ENCODE measurements at regions not wholly inside any gene's neighbourhood (a gene's known extent, or its start where the extent isn't known, plus 50 kb on each side); places are given as distances from the start of the nearest gene placed in this dataset.

GRCh38 chr15:37289109-37289765 is 188.9 kb upstream of the MEIS2 start:
- H3K27ac ChIP-seq, result no peak overlapping the region
- DNase-seq (ENCODE audit: low spot score), result no peak
- ChIA-PET POLR2A (ENCODE audit: low non-redundant PET) (no interaction called here), CTCF (no interaction called here)
- no peak for TF ChIP-seq CTCF (conservative IDR thresholded peaks at IDR 0.05; ENCODE audit: low read depth)

GRCh38 chr15:37291920-37292319 is 191.6 kb upstream of the MEIS2 start:
- no peak overlapping the region for H3K27ac ChIP-seq
- no peak for DNase-seq (ENCODE audit: low spot score)
- ChIA-PET POLR2A (ENCODE audit: low non-redundant PET) (no interaction called here), CTCF (no interaction called here)
- no peak for TF ChIP-seq CTCF (conservative IDR thresholded peaks at IDR 0.05; ENCODE audit: low read depth)

- DNase-seq (ENCODE audit: low spot score), result no peak
- POLR2A ChIA-PET (ENCODE audit: low non-redundant PET), result no interaction called here
- CTCF ChIA-PET, result no interaction called here
- no peak for TF ChIP-seq CTCF (conservative IDR thresholded peaks at IDR 0.05; ENCODE audit: low read depth)
- H3K27ac ChIP-seq, result no peak overlapping the region
These were observed 197.9 kb upstream of the MEIS2 start for GRCh38 chr15:37298271-37298670.

DNA sequence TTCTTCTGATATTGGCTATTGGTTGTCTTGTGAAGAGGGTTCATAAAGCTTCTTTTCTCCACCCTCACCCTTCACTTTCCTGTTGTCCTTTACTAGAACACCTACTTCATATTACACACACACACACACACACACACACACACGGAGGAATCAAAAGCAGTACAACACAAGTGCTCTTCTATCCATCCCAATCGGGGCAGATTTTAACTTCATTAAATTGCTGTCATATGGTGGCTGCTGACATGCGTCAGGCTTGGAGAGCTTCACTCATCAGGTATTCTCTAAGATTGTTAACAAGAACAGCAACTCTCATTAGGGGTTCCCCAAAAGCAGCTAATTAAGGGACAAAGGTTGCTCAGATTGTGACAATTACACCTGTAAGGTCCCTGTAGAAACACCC is 239.1 kb upstream of the MEIS2 start:
- TF ChIP-seq CTCF (conservative IDR thresholded peaks at IDR 0.05; ENCODE audit: low read depth), result no peak
- no peak overlapping the region for H3K27ac ChIP-seq
- ChIA-PET CTCF (no interaction called here), POLR2A (ENCODE audit: low non-redundant PET) (no interaction called here)
- no peak for DNase-seq (ENCODE audit: low spot score)

GRCh38 chr15:37339856-37340255 is 239.5 kb upstream of the MEIS2 start:
- H3K27ac ChIP-seq, result no peak overlapping the region
- ChIA-PET CTCF (no interaction called here), POLR2A (ENCODE audit: low non-redundant PET) (no interaction called here)
- DNase-seq (ENCODE audit: low spot score), result no peak
- no peak for TF ChIP-seq CTCF (conservative IDR thresholded peaks at IDR 0.05; ENCODE audit: low read depth)

- ChIA-PET CTCF (no interaction called here), POLR2A (ENCODE audit: low non-redundant PET) (no interaction called here)
- H3K27ac ChIP-seq, result no peak overlapping the region
- no peak for TF ChIP-seq CTCF (conservative IDR thresholded peaks at IDR 0.05; ENCODE audit: low read depth)
- no peak for DNase-seq (ENCODE audit: low spot score)
These were observed 240.1 kb upstream of the MEIS2 start for GRCh38 chr15:37340438-37340837.
